ENCODE measurements at regions not wholly inside any gene's neighbourhood (a gene's known extent, or its start where the extent isn't known, plus 50 kb on each side); places are given as distances from the start of the nearest gene placed in this dataset.

DNA sequence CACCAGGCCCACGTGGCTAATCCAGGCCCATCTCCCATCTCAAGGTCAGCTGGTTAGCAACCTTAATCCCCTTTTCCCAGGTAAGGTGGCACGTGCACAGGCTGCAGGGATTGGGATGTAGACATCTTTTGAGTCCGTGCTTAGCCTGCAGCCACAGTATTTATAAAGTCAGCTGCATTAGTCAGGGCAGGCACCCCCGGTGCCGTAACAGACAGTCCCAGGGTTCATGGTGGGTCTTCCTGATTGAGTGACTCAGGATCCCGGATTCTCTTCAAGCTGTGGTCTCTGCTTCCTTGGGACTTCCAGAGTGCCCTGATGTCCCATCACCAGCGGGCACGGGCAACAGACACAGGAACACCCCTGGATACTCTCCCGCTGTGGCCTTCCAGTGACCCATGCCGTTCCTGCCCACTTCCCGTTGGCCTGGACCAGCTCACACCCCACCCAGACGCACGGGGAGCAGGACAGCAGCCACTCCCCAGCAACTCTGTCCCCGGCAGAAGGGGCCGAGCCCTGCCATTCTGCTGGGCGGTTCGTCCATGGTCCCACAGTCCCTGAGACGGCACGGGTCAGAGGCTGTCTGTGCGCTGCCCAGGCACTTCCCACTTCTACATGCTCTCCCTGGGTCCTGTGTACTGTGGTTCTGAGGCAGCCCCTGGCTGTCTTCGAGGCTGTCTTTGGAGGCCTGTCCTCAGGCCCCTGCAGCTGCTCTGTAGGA, 248.6 kb upstream of the GSE1 start:
- Histone ChIP-seq H3K9me3 (ENCODE audit: low read length) (no peaks in the 10 kb centered on the region), H3F3A (ENCODE audit: insufficient read depth, low read length, poor library complexity, severe bottlenecking) (no peaks in the 10 kb centered on the region), H3K79me2 (replicated peaks; ENCODE audit: insufficient read depth, low read length) (no peaks in the 10 kb centered on the region), H3K9me2 (ENCODE audit: insufficient read depth, low read length) (no peaks in the 10 kb centered on the region), H3K36me3 (ENCODE audit: insufficient read depth, low read length) (no peaks in the 10 kb centered on the region), H3K9ac (ENCODE audit: low read length) (no peak overlapping the region), H3K4me2 (ENCODE audit: low read length) (no peak overlapping the region), H3K27me3 (ENCODE audit: insufficient read depth, low read depth, low read length) (no peaks in the 10 kb centered on the region), H3K27ac (ENCODE audit: low read length) (no peak overlapping the region), H4K20me1 (ENCODE audit: insufficient read depth) (no peaks in the 10 kb centered on the region), H3K4me3 (ENCODE audit: low read length) (no peak overlapping the region), H2AFZ (ENCODE audit: low read depth, low read length) (no peak overlapping the region)
- TF ChIP-seq RAD21 (conservative IDR thresholded peaks at IDR 0.05), result no peak
- TF ChIP-seq EZH2 (IDR thresholded peaks at IDR 0.05; ENCODE audit: borderline replicate concordance, insufficient read depth, low read length, poor library complexity, severe bottlenecking), result no peak
- no peak for TF ChIP-seq POLR2AphosphoS5 (IDR thresholded peaks at IDR 0.05)
- no peak for TF ChIP-seq SMC3 (conservative IDR thresholded peaks at IDR 0.05; ENCODE audit: poor library complexity)
- no peak for TF ChIP-seq EP300 (conservative IDR thresholded peaks at IDR 0.05; ENCODE audit: poor library complexity, severe bottlenecking)
- TF ChIP-seq TAF1 (IDR thresholded peaks at IDR 0.05; ENCODE audit: low read depth), result no peak
- no peak for TF ChIP-seq CTCF (IDR thresholded peaks at IDR 0.05; ENCODE audit: poor library complexity, severe bottlenecking)
- TF ChIP-seq REST (IDR thresholded peaks at IDR 0.05; ENCODE audit: borderline replicate concordance), result no peak

DNA sequence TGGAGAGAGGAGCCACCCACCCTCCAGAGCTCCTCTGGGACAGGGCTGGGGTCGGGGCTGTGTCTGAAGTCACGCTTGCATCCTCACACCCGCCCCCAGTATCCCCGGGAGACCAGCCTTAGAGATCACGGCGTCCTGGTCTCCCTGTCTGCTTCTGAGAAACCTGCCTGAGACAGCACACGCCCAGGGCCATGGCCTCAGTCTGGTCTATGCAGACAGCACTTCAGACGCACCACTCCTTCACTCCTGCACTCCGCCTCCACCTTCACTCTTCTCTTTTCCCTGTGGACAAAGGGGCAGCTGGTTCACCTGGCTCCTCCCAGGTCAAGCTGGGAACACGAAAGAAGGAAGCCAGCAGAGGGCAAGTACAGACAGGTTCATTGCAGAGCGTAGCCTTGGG, 248.0 kb upstream of the GSE1 start:
- Histone ChIP-seq H4K20me1 (ENCODE audit: insufficient read depth) (no peaks in the 10 kb centered on the region), H2AFZ (ENCODE audit: low read depth, low read length) (no peak overlapping the region), H3K4me3 (ENCODE audit: low read length) (no peak overlapping the region), H3K4me2 (ENCODE audit: low read length) (no peak overlapping the region), H3K9ac (ENCODE audit: low read length) (no peak overlapping the region), H3K9me2 (ENCODE audit: insufficient read depth, low read length) (no peaks in the 10 kb centered on the region), H3K36me3 (ENCODE audit: insufficient read depth, low read length) (no peaks in the 10 kb centered on the region), H3K27me3 (ENCODE audit: insufficient read depth, low read depth, low read length) (no peaks in the 10 kb centered on the region), H3F3A (ENCODE audit: insufficient read depth, low read length, poor library complexity, severe bottlenecking) (no peaks in the 10 kb centered on the region), H3K27ac (ENCODE audit: low read length) (no peak overlapping the region), H3K9me3 (ENCODE audit: low read length) (no peaks in the 10 kb centered on the region), H3K79me2 (replicated peaks; ENCODE audit: insufficient read depth, low read length) (no peaks in the 10 kb centered on the region)
- TF ChIP-seq REST (IDR thresholded peaks at IDR 0.05; ENCODE audit: borderline replicate concordance) (no peak), POLR2AphosphoS5 (IDR thresholded peaks at IDR 0.05) (no peak), SMC3 (conservative IDR thresholded peaks at IDR 0.05; ENCODE audit: poor library complexity) (no peak), CTCF (IDR thresholded peaks at IDR 0.05; ENCODE audit: poor library complexity, severe bottlenecking) (no peak), MXI1 (conservative IDR thresholded peaks at IDR 0.05; ENCODE audit: poor library complexity, severe bottlenecking) (no peak), RAD21 (conservative IDR thresholded peaks at IDR 0.05) (no peak), TAF1 (IDR thresholded peaks at IDR 0.05; ENCODE audit: low read depth) (no peak), EP300 (conservative IDR thresholded peaks at IDR 0.05; ENCODE audit: poor library complexity, severe bottlenecking) (no peak), EZH2 (IDR thresholded peaks at IDR 0.05; ENCODE audit: borderline replicate concordance, insufficient read depth, low read length, poor library complexity, severe bottlenecking) (no peak)
